ENCODE measurements at regions not wholly inside any gene's neighbourhood (a gene's known extent, or its start where the extent isn't known, plus 50 kb on each side); places are given as distances from the start of the nearest gene placed in this dataset.

DNA sequence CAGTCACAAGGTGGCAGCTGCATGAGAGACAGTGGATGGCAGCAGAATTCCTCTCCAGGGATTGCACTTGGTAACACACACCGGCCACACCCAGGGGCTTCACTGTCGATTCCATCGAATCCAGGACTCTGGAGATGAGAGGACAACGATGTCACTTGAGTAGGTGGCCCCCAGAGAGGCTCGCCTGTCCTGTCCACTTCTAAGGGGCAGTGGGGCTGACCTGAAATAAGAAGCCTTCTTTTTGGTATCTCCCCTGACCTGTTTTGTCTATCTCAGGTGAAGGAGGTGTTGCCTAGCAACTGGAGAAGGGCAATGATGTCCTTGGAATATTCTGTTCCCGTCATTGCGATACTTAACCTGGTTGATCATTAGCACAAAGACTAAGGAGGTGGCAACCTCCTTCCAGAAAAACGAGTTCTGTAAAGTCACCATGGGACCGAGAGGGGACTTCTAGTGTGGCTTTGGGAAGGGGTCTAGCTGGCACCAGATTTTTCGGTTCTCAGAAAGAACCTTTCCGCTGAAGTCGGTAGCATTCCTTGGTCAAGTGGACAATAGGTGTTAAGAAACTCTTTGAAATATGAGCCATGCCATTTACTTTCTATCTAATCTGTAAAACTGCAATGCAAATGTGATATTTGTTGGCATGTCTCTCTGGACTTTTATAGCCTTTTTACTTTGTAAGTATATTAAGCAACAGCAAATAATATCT lies 85.2 kb upstream of the TMPRSS2 start:
- TF ChIP-seq CTCF (conservative IDR thresholded peaks at IDR 0.05; ENCODE audit: low read length) (no peak), EZH2phosphoT487 (IDR thresholded peaks at IDR 0.05; ENCODE audit: borderline replicate concordance, low read depth, low read length) (no peak)
